ENCODE measurements at regions not wholly inside any gene's neighbourhood (a gene's known extent, or its start where the extent isn't known, plus 50 kb on each side); places are given as distances from the start of the nearest gene placed in this dataset.
"Not testable (repeated sequence)": the region's sequence is repeated elsewhere in the genome, so short reads cannot be mapped to it uniquely, and the experiment has no call there.

DNA sequence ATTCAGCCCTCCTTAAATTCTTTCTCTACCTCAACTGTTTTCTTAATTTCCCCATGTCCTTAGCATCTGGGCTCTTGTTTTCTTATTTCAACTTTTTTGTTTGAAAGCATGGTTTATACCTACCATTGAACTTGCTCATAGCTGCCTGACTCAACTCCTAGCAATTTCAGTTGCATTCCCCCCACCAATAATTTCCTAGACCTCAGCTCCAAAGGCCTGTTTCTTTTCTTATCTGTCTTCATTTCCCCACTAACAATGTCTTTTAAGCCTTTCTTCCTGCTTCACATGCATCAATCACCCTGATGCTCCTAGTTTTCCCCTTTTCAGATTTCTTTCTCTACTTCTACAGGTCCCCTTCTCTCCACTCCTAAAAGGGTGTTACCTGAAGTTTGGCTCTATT lies 129.7 kb upstream of the PDE4D start:
- DNase-seq (ENCODE audit: low spot score), result no peak
- TF ChIP-seq SP1 (IDR thresholded peaks at IDR 0.05), result no peak
- TF ChIP-seq FOXA1 (IDR thresholded peaks at IDR 0.05), result no peak
- no peak for TF ChIP-seq NR2F2 (IDR thresholded peaks at IDR 0.05)
- TF ChIP-seq, protein P1, sequence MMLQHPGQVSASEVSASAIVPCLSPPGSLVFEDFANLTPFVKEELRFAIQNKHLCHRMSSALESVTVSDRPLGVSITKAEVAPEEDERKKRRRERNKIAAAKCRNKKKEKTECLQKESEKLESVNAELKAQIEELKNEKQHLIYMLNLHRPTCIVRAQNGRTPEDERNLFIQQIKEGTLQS (IDR thresholded peaks at IDR 0.05), result no peak
- TF ChIP-seq GABPA (IDR thresholded peaks at IDR 0.05 in 1 of 2, conservative IDR thresholded peaks at IDR 0.05 in 1 of 2), result no peak
- no peak for TF ChIP-seq HNF4A (conservative IDR thresholded peaks at IDR 0.05)
- TF ChIP-seq RXRA (IDR thresholded peaks at IDR 0.05), result no peak
- no peak for TF ChIP-seq HNF4G (IDR thresholded peaks at IDR 0.05)
- Histone ChIP-seq H3K9me3 (ENCODE audit: control insufficient read depth in 4 of 4, low read length in 3 of 4) (no peaks in the 10 kb centered on the region), H3K9ac (ENCODE audit: low read depth in 1 of 2, low read length in 2 of 2) (no peak overlapping the region), H3K27ac (ENCODE audit: low read depth in 1 of 2, low read length in 2 of 2) (no peak overlapping the region), H3K27me3 (ENCODE audit: control insufficient read depth in 4 of 4, insufficient read depth in 4 of 4, low read length in 3 of 4) (no peaks in the 10 kb centered on the region), H3K4me3 (ENCODE audit: low read depth in 1 of 3, low read length in 3 of 3) (no peak overlapping the region), H3K4me1 (ENCODE audit: control insufficient read depth in 4 of 4, insufficient read depth in 4 of 4, low read length in 3 of 4) (no peaks in the 10 kb centered on the region), H3K36me3 (ENCODE audit: control insufficient read depth in 4 of 4, insufficient read depth in 3 of 4, low read depth in 1 of 4, low read length in 3 of 4) (no peaks in the 10 kb centered on the region)

DNA sequence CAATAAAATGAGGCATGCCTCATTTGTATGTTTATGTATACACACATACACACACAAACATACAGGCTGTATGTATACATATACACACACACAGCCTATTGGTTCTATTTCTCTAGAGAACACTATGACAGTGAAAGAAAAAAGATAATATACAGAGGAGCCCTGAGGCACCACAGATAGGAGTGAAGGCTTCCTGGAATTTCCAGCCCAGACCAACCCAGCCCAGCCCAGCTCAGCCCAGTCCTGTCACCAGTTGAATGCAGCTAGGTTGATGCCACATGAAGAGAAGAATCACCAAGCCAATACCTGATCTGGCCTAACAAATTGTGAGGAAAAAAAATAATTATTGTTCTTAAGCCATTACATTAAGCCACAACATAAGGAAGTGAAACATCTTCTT lies 126.9 kb upstream of the PDE4D start:
- H3K36me3 ChIP-seq (ENCODE audit: control insufficient read depth in 4 of 4, insufficient read depth in 3 of 4, low read depth in 1 of 4, low read length in 3 of 4), result no peaks in the 10 kb centered on the region
- H3K27ac ChIP-seq (ENCODE audit: low read depth in 1 of 2, low read length in 2 of 2), result no peak overlapping the region
- TF ChIP-seq RXRA (IDR thresholded peaks at IDR 0.05) (no peak), TAF1 (conservative IDR thresholded peaks at IDR 0.05) (no peak), EGR1 (IDR thresholded peaks at IDR 0.05; ENCODE audit: low read depth in 2 of 2) (no peak), YY1 (IDR thresholded peaks at IDR 0.05) (no peak), FOXA2 (IDR thresholded peaks at IDR 0.05) (no peak), FOXA1 (IDR thresholded peaks at IDR 0.05) (no peak), JUND (IDR thresholded peaks at IDR 0.05) (no peak), HNF4A (conservative IDR thresholded peaks at IDR 0.05) (no peak), NR2F2 (IDR thresholded peaks at IDR 0.05) (no peak)
- TF ChIP-seq, protein P2, sequence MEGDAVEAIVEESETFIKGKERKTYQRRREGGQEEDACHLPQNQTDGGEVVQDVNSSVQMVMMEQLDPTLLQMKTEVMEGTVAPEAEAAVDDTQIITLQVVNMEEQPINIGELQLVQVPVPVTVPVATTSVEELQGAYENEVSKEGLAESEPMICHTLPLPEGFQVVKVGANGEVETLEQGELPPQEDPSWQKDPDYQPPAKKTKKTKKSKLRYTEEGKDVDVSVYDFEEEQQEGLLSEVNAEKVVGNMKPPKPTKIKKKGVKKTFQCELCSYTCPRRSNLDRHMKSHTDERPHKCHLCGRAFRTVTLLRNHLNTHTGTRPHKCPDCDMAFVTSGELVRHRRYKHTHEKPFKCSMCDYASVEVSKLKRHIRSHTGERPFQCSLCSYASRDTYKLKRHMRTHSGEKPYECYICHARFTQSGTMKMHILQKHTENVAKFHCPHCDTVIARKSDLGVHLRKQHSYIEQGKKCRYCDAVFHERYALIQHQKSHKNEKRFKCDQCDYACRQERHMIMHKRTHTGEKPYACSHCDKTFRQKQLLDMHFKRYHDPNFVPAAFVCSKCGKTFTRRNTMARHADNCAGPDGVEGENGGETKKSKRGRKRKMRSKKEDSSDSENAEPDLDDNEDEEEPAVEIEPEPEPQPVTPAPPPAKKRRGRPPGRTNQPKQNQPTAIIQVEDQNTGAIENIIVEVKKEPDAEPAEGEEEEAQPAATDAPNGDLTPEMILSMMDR (IDR thresholded peaks at IDR 0.05; ENCODE audit: low read depth, low read length, missing input control), result no peak
- TF ChIP-seq, protein P1 (IDR thresholded peaks at IDR 0.05), result no peak
- TF ChIP-seq, protein P3, sequence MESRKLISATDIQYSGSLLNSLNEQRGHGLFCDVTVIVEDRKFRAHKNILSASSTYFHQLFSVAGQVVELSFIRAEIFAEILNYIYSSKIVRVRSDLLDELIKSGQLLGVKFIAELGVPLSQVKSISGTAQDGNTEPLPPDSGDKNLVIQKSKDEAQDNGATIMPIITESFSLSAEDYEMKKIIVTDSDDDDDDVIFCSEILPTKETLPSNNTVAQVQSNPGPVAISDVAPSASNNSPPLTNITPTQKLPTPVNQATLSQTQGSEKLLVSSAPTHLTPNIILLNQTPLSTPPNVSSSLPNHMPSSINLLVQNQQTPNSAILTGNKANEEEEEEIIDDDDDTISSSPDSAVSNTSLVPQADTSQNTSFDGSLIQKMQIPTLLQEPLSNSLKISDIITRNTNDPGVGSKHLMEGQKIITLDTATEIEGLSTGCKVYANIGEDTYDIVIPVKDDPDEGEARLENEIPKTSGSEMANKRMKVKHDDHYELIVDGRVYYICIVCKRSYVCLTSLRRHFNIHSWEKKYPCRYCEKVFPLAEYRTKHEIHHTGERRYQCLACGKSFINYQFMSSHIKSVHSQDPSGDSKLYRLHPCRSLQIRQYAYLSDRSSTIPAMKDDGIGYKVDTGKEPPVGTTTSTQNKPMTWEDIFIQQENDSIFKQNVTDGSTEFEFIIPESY (IDR thresholded peaks at IDR 0.05), result no peak
- no peak overlapping the region for H3K4me3 ChIP-seq (ENCODE audit: low read depth in 1 of 3, low read length in 3 of 3)
- no peaks in the 10 kb centered on the region for H3K4me1 ChIP-seq (ENCODE audit: control insufficient read depth in 4 of 4, insufficient read depth in 4 of 4, low read length in 3 of 4)
- no peak for DNase-seq (ENCODE audit: low spot score)
- H3K9me3 ChIP-seq (ENCODE audit: control insufficient read depth in 4 of 4, low read length in 3 of 4), result peaks cover 0 to 4% (median 0%) of the 10 kb centered on the region in 4 donors
- no peak overlapping the region for H3K9ac ChIP-seq (ENCODE audit: low read depth in 1 of 2, low read length in 2 of 2)
- H3K27me3 ChIP-seq (ENCODE audit: control insufficient read depth in 4 of 4, insufficient read depth in 4 of 4, low read length in 3 of 4), result no peaks in the 10 kb centered on the region

DNA sequence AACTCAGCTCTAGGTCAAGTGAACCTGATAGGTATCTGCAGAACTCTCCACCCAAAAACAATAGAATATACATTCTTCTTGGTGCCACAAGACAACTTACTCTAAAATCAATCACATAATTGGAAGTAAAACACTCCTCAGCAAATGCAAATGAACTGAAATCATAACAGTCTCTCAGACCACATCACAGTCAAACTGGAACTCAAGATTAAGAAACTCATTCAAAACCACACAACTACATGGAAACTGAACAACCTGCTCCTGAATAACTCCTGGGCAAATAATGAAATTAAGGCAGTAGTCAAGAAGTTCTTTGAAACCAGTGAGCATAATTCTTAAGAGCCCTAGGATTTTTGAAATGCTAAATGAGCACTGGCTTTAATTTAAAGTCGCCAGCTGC lies 125.4 kb upstream of the PDE4D start:
- not testable (repeated sequence) for H3K27ac ChIP-seq (ENCODE audit: low read depth in 1 of 2, low read length in 2 of 2); H3K36me3 ChIP-seq (ENCODE audit: control insufficient read depth in 4 of 4, insufficient read depth in 3 of 4, low read depth in 1 of 4, low read length in 3 of 4); H3K27me3 ChIP-seq (ENCODE audit: control insufficient read depth in 4 of 4, insufficient read depth in 4 of 4, low read length in 3 of 4); DNase-seq (ENCODE audit: low spot score); H3K4me1 ChIP-seq (ENCODE audit: control insufficient read depth in 4 of 4, insufficient read depth in 4 of 4, low read length in 3 of 4); H3K4me3 ChIP-seq (ENCODE audit: low read depth in 1 of 3, low read length in 3 of 3); H3K9me3 ChIP-seq (ENCODE audit: control insufficient read depth in 4 of 4, low read length in 3 of 4); H3K9ac ChIP-seq (ENCODE audit: low read depth in 1 of 2, low read length in 2 of 2)
- 76% methylated on average over 1 of the region's 1 CpG for WGBS

Measured in liver (tissue), 8 donors.